GM18868 (cell line): ENCODE measurements at regions not wholly inside any gene's neighbourhood (a gene's known extent, or its start where the extent isn't known, plus 50 kb on each side); places are given as distances from the start of the nearest gene placed in this dataset.

Experiments
- ATAC-seq: cut with Tn5 transposase; IDR thresholded peaks from one replicate; pipeline ENCODE4 v1.9.1; 2021; ENCODE audit warnings: mild to moderate bottlenecking, moderate library complexity; ENCODE audit not compliant: unreplicated experiment

DNA sequence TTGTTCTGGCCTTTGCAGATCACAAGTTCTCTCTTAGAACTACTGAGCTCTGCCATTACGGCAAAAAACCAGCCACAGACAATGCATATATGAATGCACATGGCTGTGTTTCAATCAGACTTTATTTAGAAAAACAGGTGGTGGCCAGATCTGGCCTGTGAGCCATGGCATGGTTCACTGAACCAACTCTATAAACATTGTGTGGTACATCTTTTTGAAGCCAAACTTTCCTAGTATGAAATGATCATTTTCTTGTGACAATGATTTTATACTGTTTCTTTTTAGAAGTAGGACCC, 65.9 kb upstream of the AMZ2 start:
- ATAC-seq, result peak; percentile 56

DNA sequence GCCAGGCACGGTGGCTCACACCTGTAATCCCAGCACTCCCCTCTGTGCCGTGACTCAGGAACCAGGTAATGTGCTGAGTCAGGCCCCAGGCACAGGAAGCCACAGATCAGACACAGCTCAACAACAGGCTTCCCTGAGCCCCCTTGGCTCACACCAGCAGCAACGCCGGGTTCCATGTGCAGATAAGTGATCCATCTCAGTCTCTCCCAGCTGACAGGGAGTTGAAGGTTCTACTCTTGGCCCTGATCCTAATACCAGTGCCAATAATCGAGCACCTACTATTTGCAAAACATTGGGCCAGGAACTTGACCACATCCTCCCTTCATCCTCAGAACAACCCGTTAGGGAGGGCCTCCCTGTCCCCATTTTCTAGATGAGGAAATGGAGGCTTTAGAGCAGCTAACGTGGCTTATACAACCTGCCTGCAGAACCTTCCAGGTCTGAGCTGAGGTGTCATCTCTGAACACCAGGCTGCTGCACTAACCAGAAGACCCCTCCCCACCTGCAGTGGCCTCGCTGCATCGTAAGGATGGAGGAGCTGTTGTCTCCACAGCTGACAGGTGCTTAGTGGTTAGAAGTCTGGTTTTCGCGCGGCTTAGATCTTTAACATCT, 64.8 kb upstream of the AMZ2 start:
- peak; percentile 37 for ATAC-seq

DNA sequence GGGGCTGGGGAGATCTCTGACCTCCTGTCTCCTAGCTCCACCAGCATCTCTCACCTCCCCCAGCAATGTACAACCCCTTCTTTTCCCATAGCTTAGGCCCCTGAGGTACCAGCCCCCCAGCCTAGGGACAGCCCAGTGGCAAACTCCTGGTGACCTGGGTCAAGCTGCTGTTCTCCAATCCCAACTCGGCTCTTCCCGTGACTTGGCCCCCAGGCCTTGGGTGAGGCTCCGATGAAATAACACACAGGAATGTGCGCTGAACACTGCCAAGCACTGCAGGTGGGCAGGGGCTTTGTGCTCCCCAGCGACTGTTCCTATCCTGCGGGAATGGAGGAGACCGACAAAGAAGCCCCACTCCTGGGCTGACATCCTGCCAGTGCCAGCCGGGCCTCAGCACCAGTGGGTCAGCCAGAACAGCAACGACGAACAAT, 63.7 kb upstream of the AMZ2 start:
- ATAC-seq, result no peak

DNA sequence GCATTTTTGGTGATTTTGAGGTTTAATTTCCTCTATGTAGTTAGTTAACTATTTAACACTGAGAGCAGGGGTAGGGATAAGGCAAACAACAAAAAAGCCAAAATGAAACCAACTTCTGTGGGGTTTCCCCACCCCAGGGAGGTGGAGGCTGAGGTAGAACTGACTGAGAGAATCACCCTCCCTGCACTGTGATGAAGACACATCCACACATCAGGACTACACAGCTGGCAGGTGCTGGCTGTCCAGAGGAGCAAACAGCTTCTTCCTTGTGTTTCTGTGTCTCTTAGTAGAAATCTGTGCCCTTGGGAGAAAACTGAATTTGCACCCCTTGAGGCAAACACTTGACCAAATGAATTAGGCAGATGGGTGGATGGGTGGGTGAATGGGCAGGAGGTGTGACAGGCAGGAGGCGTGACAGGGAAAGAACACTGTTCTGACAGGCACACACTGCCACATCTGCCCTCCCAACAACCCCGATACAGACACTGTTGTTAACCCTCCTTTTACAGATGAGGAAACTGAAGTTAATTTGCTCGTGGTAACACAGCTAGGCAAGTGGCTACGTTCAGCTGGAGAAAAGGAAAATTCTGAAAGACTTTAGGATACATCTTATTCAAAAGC, 62.9 kb upstream of the AMZ2 start:
- ATAC-seq, result peak; percentile 60

DNA sequence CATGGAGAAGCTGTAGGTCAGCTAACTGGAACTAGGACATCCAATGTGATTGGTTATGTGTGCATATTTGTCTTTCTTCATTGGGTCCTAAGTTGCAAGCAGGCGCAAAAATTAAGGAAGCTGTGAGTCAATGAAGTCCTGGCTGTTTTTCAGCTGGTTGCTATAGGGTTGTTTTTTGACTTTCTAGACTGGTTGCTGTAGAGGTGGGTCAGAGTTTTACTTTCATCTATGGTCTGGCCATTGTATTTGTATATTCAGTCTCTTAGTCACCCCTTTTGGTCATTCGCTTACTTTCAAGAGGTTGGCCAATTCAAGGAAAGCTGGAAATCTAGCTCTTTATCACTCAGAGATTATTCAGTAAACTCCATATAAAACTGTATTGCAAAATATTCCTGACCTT, 62.0 kb upstream of the AMZ2 start:
- ATAC-seq, result no peak

DNA sequence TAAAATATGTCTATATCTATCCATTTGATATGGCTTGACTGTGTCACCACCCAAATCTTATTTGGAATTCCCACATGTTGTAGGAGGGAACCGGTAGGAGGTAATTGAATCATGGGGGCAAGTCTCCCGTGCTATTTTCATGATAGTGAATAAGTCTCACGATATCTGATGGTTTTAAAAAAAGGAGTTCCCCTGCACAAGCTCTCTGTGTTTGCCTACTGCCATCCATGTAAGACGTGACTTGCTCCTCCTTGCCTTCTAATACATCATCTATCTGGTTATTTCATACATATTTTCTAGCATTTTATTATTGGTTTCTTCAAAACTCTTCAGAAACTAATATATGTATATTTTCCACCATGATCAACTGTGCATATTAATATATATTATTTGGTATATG, 57.3 kb upstream of the AMZ2 start:
- no peak for ATAC-seq

DNA sequence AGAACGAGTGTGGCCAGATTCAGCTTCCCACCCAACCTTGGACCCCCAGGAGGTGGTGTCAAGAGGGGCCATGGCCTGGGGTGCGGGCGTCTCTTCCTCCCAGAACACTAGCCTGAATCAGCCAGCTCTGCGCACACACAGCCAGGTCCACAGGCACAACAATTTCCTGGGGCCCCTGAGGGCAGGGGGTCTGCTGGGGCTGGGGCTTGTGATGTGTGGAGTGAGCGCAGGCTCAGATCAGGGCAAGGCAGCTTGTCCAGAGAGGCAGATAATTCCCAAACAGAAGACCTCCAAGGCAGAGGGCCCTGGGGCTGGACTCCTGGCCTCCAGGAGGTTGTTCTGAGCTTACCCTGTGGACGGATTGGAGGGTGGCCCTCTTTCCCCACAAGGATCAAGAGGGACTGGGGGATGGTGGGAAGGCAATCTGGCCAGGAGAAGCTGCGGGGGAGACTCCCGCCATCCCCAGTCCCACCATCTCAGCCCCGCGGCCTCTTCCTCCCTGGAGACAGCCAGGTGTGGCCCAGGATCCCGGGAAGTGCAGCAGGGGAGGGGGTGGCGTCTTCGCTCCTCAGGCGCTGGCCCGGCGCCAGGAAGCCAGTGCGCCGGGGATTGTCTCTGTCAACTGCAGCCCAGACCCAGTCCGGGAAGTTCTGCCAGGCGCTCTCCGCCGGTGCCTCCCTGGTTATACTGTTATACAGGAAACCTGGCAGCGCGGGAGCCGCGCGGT, 52.0 kb upstream of the AMZ2 start:
- no peak for ATAC-seq

DNA sequence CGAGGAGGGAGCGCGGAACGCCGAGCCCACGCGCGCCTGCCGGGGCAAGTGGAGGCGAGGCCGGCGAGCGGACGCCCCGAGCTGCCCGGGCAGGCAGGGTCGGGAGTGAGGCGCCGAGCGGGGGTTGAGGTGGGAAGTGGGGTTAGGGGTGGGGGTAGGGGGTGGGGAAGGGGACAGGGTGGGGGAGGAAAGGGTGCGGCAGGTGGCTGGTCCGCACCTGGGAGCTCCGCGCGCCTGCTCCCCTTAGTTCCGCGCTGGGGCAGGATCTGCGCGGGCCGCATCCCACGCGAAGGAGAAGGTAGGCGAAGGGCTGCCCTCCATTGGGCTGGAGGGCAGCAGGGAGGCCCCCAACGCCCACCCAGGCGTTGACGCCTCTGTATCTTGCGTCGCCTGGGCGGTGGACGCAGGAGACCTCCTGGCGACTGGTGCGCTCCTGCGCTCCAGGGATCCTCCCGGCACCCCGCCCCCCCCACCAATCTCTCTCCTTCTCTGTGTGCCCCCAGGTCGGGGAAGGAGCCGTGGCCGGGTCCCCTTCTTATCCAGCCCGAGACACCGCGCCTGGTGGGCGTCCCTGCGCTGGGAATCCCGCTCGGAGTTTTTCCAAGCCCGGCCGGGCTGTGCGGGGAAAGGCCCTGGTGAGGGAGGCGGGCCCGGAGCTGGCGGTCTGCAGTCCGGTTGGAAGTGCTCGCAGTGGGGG, 51.3 kb upstream of the AMZ2 start:
- ATAC-seq, result no peak

DNA sequence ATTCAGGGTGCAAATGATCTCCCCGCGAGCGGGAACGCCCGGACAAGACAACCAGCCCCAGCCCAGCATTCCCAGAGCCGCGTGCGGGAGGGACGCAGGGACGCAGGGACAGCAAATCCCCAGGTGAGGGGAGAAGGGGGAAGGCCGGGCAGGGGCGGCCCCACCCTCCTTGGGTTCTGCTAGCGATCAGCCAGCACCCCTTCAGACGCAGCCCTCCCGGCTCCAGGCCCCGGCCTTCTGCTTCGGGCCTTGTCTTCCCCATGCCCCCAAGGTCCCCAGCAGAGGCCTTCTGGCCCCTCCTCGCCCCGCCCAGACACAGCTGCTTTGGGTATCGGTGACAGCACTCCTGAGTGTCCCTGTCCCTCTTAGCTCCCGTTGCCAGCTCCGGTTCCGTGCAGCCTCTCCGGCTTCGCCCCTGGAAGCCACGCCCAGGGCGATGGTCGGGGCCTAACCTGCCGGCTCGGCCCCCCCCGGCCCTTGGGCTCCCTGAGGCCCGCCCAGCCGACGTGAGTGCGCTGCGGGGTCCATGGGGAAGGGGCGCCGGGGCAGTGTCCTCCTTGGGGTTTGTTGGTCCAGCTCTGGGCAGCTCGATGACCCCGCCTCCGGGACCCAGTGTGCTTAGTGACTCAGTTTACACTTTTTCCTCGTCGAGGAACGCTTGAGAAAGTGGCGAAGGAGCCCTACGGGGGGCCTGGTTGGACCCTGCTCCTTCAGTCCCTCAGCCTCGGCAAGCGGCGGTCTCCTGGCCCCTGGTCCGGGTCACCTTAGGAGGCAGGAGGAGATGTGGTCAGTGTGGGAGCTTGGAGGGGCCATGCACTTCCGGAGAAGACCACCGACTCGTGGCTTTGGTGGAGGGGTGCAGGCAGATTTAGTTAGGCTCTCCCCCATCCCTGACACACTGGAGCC, 50.5 kb upstream of the AMZ2 start:
- ATAC-seq, result no peak

DNA sequence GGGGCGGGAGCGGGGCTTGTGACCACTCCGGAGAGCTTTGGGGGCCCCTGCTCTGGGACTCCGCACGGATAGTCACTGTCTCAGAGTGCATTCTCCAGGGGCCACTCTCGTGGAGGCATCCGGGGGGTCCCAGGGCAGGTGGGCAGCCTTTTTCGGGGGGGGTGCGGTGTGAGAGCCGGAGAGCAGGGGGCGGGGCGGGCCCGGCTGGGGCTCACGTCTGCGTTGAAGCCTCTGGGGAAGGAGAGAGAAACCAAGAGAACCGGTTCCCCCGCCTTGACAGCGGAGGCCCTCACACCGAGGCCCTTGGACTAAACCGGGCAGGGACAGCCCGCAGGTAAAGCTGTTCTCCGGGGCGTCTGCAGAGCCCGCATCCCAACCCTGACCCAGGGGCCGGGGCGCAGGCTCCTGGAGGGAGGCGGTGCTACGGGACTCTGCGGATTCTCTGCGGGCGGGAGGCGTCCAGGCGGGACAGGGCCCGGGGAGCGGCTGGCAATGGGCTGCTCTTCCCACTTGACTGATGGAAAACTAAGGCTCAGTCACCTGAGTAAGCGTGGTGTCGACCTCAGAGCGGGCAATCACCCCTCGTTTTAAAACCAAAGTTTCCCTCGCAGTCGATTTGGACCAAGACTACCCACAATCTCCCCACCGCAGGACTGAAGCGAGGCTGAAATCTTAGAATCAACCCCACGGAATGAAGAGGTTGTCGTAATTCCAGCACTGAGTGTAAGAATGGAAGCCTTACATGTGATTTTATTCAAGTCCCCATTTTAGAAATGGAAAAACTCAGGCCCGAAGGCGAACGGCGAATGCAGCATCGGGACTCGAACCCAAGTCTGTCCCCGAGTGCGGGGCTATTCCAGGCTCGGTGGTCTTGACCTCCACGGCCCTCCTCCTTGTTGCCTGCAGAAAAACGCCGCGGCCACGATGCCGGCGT, 49.6 kb upstream of the AMZ2 start:
- no peak for ATAC-seq
